KG1 (cell line): ENCODE measurements at regions not wholly inside any gene's neighbourhood (a gene's known extent, or its start where the extent isn't known, plus 50 kb on each side); places are given as distances from the start of the nearest gene placed in this dataset.

Source experiments
- DNase-seq: peaks from one replicate; lab custom pipeline; 2025; lab: John Stamatoyannopoulos, UW

DNA sequence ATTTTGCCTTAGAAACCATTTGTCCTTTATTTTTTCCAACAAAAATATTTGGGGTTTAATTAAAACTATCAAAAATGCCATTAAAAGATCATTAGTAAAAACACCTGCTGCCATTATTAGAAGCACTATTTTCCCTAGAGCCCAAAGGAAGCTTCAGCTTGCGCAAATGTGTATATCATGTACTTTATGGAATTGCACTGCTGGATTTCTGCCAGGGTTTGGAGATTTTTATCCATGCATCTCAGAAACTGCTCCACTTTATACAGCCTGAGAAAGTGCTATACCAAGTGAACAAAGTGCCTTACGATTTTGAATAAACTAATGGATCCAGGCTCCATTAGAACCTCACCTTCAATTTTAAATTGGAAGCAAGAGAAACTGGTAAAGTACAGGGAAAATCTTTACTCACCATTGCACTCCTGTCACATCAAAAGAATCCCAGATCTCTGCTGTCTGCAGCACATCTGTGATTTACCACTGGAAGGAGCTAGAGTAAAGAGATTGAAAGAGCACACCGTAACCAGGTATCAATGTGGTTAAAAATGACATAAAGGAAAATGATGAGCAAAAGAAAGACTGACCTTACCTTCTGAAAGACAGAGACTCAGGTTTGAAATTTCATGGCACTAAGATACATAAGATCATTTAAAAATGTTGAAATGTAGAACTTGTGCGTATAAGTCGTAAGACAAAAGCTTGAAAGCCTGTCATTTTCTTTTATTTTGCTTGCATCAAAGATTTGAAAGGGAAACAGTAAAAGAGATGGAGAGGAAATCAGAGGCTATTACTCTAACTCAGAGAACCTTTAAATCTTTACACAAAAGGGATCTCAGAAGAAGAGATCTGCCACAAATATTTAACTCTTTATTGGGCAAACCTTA is 678.1 kb upstream of the GOT2 start:
- no peak for DNase-seq

DNA sequence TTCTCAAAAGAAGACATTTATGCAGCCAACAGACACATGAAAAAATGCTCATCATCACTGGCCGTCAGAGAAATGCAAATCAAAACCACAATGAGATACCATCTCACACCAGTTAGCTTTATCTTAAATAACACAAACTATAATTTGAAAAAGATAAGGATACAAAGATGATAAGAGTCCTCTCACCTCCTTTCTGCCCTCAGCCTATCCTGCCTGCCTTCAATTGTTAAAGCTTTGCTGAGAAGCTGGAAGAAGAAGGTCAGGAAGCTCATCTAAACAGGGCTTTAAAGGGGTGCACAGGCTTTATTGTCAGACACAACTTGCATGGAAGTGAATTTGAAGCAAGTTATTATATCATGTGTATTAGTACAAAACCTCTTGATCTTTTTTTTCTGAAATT is 676.3 kb upstream of the GOT2 start:
- DNase-seq, result no peak

DNA sequence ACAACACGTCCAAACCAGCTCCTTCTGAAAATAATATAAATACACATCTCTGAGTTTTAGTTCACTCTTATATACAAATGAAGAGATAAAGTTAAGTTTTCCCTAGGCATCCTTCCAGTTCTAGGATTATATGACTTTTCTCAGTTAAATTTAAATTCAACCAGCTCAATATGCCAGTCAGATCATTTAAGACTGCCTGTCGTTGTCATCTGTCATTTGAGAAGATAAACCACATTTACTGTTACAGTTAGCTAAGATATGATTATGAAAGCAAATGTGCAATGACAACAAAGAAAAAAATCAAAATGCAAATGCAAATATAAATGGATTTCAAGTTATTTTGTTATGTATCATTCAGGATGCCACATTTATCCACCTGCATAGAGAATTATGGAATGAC is 671.7 kb upstream of the GOT2 start:
- no peak for DNase-seq

DNA sequence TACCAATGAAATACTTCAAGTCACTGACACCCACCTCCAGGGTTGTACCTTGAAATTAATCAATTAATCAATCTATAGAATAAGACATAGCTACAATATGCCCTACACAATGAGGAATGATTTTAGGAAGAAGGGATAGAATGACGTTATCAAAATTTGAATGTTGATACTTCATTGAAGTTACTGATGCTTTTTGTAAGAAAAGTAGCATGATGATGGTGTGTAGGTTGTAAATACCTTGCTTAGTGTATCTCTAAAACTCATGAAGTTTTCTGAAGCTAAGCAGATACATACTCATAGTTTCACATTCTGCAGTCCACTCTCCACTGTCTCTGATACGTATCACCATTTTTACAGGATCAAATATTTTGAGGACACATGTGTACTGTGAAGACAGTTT is 670.4 kb upstream of the GOT2 start:
- DNase-seq, result no peak

DNA sequence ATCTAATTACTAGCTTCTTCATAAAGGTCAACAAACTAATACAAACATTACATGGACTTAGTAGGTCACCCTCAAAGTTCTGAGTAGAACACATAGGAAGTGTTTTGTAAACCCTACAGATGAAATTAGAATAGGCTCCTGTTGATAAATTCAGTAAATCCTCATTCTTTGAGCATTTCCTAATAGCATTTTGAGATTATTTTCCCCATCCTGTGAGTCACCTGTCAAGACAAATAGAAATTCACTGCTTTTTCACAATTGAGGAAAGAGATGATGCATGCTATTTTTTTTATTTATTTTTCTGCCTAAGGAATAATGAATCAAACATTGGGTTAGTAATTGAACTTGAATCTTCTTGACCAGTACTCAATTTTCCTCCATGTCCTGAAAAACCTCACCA is 666.7 kb upstream of the GOT2 start:
- DNase-seq, result no peak

DNA sequence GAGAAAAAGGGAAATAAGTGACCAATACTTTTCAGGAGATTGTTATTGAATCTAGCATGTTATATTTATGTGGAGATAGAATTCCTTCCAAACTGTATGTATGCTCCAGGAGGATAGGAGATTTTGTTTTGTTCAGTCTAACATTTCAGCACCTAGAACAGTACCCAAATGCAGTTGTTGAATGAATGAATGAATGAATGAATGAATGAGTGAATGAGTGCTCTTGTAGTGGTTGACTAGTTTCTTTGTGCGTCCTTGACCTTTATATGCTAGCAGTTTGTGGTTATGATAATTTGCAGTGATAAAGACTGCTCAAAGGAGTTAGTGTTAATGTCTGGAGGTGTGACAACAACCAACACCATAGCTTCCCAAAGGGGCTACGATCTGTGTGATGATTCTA is 663.5 kb upstream of the GOT2 start:
- no peak for DNase-seq

DNA sequence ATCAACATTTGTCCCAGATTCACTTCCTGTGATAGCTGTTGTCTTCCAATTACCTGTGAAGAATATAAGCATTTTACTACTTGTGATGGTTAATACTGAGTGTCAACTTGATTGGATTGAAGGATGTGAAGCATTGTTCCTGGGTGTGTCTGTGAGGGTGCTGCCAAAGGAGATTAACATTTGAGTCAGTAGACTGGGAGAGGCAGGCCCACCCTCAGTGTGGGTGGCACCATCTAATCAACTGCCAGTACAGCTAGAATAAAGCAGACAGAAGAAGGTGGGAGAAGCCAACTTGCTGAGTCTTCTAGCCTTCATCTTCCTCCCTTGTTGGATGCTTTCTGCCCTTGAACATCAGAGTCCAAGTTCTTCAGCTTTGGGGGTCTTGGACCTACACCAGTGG is 660.4 kb upstream of the GOT2 start:
- no peak for DNase-seq

DNA sequence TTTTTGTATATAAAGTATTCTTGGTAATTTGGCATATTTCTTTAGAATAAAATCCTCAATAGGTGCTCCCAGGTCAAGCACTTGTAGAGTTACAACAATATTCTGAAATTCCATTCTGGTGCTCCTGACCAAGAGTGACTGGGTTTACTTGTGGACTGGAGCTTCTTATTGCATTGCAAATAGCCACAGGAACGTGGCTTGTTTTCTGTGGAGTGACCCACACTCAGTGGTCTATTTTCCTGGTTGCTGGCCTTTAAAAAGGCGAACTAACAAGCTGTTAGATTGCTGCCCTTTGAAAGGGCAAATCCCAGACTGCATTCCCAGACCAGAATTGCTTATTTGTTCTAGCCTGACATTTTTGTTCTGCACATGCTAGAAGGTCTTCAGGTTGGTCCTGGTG is 658.8 kb upstream of the GOT2 start:
- DNase-seq, result no peak

DNA sequence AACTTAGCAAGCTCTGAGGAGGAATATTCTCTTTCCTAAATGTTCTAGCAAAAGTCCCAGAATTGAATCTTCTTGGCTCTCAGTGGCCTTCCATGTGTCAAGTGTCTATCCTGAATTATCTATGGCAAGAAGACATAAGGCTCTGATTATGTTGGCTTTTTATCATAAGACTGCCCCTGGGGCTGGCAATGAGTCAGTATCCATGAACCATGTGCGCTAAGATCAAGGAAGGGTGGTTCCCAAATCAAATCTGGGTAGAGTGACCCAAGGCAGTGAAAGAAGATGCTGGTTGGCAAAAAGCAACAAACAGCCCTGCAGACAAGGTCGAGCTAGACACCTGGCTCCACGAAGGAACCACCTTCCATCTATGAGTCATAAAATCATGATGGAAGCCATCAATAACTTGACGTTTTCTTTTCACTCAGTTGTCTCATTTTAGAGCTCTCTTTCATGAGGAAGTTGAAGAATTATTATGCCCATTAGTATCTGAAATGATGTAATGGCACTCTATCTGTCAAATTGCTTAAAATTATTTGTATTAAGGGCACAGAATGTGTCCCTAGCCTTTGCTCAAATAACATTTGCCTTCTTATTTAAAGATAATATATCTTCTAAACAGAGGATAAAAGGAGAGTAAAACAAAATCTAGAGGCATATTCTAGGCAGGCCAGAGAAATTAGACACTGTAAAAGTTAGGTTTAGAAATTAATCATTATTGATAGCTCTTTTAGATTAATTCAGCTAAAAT is 657.7 kb upstream of the GOT2 start:
- no peak for DNase-seq

DNA sequence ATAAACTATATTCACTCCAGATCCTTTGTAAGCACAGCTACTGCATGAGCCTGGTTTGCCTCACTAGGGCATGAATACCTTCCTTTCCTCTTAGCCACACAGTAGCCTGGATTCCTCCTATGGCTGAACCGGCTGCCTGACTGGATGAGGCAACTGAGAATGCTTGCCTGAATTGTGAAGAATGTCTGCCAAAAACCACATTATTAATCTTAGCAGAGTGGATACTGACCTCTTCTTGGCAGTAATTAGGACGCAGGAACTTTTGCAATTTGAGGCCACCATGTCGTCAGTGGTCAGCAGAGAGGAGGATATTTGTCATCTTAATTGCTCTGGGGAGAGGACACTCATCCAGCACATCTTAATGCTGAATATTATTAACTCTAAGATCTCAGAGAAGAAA is 651.8 kb upstream of the GOT2 start:
- no peak for DNase-seq

DNA sequence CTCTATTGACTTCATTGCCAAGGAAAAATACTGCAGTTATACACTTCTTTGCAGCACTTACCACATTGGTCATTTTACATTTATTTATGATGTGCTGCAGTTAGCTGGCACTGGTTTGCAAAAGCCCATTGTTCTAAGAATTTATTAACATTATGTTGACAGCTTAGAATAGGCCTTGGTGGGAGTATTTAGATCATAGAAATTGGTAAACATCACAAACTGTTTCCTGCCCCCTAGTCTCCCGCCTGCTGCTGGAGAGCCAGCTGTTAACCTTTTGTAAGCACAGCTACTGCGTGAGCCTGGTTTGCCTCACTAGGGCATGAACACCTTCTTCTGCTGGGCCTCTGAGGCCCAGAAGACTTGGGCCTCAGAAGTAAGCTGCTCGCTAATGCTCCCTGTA is 651.4 kb upstream of the GOT2 start:
- DNase-seq, result no peak

DNA sequence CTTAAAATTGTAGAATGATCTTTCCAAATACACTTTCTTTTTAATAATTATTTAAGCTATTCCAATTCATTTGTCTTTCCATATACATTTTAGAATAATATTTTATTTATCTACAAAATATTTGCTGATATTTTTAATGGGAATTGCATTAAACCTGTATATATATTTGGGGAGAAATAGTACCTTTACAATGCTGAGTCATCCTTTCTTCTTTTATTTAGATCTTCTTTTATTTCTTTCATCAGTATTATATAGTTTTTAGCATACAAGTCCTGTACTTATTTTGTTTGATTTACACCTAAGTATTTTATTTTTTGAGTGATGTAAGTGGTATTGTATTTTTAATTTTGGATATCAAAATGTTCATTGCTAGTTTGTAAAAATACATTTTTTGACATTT is 639.5 kb upstream of the GOT2 start:
- no peak for DNase-seq

DNA sequence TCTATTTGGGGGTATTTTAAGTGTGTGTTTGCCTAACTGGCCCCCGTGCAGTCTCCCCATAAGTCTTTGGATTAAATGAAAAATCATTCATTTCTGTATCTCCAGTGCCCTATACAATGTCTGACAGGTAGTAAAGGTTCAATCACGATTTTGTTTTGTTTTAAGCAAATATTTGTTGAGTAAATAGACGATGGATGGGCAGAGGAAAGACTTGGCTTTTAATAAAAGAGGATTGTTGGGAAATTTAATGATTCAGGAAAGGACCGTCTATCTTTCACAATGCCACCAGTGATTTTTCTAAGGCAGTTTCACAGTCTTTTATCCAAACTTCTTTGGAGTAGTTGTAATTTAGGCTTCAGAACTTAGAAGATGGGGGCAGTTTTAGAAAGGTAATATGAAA is 636.6 kb upstream of the GOT2 start:
- DNase-seq, result no peak

DNA sequence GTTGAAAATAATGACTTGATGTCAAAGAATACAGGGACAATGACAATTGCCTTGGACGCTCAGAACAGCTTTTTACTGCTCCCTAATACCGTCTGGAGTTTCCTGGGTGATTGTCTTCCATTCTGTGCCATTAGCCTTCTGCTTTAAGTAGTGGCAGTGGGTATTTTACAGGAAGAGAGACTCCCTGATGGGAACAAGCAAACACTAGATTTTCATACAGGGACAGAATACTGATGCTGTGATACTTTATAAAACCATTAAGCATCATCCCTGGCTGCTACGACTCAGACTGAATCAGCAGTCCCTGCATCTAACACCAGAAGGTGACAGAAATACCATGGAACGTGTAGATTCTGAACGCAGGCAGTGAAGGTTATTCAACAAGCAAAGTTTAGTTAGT is 635.4 kb upstream of the GOT2 start:
- no peak for DNase-seq

DNA sequence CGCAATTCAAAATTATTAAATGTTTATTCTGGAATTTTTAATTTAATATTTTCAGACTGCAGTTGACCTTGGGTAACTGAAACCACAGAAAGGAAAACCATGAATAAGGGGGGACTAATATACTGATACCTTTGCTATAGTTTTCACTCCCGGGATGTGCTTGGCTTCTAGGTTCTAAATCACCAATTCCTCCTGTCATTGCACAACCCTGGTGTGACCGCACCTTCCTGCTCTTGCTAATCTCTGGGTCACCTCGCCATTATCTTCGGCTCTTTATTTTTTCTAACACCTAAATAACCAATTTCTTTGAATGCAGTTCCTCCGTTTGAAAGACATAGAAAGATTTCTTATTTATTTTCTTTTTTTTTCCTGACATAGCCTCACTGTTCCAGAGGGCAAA is 634.5 kb upstream of the GOT2 start:
- no peak for DNase-seq

DNA sequence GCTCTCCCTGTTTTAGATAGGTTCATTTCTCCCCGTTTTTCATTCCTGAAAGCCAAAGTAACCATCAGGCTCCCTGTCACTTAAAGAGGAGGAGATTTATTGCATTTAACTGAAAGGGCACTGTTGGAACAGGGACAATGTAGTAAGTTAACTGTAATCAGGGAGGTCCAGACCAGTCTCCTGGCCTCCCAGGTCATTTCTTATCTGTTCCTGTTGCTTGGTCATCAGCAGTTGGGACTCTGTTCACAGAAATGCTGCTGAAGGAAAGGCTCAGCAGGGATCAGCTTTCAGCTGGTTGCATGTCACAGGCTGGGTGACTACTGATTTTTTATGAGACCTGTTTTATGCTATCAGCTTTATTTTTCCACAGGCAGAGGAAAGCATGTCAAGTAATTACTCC is 622.6 kb upstream of the GOT2 start:
- no peak for DNase-seq

DNA sequence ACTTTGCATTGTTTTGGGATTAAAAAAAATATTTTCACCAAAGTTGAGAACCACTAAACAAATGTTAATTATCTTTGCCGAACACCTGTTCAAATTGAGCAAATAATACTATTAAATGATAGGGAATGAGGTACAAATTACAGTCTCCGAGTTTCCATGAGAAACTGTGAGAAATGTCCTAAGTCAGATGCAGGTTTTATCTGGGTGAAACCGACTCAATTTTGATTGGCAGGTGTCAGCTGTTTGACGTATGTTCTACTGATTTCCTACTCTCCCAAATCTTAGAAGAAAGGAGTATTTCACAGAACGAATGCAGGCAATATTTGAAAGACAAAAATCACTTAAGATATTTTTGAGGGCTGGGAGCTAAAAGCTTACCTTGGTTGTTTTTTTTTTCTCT is 622.0 kb upstream of the GOT2 start:
- DNase-seq, result no peak

DNA sequence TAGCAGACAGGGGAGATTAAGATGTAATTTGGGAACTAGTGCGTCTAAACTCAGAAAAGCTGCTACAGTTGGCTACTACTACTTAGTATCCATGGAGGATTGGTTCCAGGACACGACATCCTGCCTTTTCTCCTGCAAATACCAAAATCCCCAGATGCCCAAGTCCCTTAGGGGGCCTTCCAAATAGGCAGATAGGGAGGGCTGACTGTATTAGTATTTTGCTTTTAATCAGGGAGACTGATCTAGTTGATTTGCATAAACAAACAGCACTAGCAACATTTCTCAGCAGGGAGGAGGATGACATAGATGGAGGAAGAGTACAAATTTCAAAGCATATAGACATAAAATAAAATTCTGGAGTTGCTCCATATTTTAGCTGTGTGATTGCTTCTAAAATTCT is 621.6 kb upstream of the GOT2 start:
- DNase-seq, result no peak

DNA sequence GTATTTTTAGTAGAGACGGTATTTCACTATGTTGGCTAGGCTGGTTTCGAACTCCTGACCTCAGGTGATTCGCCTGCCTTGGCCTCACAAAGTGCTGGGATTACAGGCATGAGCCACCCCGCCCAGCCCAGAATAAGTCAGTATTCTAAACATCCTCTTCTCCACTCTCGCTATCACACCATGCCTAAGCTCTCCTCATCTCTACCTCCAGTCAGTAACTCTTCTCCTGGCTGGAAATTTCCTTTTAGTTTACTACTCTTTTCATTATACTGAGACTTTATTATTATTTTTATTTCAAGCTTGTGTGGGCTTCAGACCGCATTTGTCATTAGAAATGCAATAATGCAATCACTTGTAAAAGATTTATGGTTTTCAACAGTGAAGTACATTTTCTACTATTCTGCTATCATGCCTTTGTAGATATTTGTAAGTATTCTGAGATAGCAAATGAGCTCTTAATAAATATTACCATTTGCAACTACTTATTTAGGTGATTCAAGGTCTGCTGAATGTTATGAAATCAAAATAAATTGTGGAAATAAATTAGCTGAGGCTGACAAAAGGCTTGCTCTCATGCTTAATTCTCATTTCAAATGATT is 617.3 kb upstream of the GOT2 start:
- no peak for DNase-seq

DNA sequence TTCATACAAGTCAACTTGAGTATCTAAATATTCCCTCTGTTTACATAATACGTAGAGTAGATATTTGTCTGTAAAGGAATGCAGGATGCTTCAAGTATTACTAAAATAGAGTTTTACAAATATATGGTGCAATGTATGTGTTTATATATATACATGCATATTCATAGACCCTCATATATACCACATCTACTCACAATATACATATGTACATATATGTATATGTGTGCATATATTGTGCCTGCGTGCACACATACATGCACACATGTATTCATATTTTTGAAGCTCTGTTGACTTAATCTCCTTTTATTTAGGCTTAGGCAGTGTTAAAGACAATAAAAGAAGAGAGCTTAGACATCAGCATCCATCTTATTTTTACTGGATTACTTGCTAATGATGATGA is 616.6 kb upstream of the GOT2 start:
- DNase-seq, result no peak

DNA sequence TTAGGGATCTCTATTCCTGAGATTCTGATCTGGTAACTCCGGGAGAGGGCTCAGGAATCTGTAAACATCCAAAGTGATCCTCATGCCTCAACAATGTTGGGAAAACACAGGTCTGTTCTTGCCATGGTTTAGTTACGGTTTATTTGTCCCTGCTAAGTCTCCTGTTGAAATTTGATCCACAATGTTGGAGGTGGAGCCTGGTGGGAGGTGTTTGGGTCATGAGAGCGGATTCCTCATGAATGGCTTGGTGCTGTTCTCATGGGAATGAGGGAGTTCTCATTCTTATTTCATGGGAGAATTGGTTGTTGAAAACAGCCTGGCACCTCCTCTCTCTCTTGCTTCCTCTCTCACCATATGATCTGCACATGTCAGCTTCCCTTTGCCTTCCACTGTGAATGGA is 608.6 kb upstream of the GOT2 start:
- DNase-seq, result no peak

DNA sequence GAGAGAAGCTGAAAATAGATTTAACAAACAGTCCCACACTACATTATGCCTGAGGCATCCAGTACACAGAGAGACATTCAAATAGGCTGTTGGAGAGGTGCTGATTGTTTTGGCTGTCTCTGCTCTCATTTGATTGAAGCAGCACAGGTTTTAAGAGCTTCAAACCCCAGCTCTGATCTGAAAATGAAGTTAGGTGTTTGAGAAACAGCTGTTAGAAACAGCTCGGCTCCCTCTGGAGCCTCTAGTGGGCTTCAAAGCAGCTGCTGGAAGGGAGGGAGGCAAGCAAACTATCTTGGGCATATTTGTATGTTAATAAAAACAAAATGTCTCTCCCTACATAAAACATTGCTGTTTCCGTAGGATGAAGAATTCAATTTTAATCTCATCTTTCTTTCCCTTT is 607.3 kb upstream of the GOT2 start:
- DNase-seq, result no peak

DNA sequence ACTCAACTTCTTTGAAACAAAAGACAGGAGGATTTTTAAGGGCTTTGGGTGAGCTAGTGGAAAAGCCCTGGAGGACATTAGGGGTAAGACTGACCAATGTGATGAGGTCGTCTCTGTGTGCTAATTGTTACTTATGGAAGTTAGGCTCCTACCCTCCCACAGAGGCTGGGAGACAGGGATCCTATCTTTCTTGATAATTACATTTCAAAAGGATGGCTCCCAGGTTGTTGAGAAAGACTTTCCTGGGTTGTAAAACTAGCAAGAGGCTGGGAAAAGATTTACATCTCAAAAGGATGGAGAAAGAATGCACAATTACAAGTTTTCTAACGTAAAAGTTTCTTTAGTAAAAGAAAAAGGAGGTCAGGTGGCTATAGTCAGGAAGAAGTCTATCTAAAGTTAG is 605.8 kb upstream of the GOT2 start:
- DNase-seq, result no peak
